HG03439 (cell line): ENCODE measurements at regions not wholly inside any gene's neighbourhood (a gene's known extent, or its start where the extent isn't known, plus 50 kb on each side); places are given as distances from the start of the nearest gene placed in this dataset.

Experiments
- ATAC-seq: cut with Tn5 transposase; IDR thresholded peaks from one replicate; pipeline ENCODE4 v1.9.1; 2021; ENCODE audit warnings: mild to moderate bottlenecking, moderate library complexity; ENCODE audit not compliant: unreplicated experiment

DNA sequence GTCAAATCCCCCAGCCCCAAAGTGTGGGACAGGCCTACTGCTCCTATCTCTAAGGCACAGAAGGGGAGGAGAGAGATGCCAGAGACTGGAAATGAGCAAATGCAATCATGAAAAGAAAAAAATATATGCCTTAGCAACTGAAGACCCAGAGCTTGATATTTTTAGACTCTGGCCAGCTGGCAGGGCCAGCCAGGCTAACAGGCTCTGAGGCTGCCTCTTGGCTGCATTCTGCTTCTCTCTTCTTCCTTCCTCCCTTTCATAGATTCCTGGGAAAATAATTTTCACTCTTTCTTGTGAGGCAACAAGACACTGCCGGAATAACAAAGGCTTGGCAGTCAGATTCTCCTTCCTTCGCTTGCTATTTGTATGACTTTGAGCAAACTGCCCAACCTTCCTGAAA is 209.1 kb downstream of the RAD51AP2 start:
- ATAC-seq: no peak

DNA sequence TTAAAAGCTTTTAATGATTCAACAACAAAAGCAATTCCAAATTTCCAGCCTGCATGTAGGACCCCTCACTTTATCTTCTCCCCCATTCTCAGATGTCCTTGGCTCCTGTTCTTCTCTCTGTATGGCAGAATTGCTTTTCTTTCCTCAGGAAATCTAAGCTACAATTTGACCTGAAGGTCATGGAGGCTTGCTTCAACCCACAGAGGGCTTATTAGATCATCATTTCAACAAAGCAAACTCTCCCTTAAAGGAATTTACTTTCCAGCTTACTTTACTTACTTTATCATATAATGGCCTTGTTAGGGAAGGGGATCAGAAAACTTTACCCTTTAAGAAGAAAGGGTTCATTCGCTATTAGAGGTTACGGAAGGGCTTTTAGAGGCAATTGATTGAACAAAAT is 211.5 kb downstream of the RAD51AP2 start:
- ATAC-seq: no peak

DNA sequence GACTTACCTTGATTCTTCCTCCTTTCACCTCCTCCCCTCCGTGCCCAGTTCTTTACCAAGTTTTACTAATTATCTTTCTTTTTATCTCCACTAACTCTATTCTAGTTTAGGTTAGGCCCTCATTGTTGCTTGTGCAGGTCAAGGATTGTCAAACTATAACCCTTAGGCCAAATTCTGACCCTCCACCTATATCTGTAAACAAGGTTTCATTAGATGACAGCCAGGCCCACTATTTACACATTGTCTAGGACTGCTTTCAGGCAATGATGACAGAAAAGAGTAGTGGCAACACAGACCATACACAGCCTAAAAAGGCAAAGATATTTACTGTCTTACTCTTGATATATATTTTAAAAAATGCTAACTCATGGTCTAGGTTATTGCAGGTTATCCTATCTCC is 212.0 kb downstream of the RAD51AP2 start:
- ATAC-seq: no peak

DNA sequence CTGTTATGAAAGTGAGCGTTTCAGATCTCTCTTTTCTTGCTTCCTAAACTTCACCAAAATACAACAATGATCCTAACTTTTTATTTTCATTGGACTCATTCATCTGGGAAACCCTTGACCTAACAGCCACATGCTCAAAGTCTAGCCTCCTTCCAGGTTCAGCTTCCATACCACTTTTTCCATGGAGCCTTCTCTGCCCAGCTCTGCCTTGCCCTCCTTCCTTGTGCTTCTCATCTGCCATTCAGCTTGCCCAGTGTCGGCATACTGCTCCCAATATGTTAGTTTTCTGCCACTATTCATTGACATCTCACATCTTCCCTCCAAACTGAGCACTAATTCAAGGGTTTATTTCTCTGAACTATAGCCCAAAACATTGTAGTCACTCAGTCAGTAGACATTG is 214.7 kb downstream of the RAD51AP2 start:
- no peak for ATAC-seq

DNA sequence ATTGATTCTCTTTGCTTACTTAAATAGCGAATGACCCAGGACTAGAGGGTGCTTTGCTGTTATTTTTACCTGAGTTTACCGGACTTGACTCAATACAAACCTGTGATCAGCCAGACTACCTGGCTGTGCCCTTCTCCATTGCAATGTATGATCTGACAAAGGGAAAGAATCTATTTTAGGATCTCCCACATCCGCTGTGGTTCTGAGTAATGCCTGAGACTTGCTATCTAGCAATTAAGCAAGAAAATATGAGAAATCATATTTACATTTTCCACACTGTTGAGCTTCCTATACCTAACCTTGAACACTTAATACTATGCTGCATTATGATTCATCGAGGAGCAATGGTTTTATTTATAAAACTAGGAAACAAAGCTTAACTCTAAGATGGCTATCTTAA is 215.2 kb downstream of the RAD51AP2 start:
- ATAC-seq: no peak

DNA sequence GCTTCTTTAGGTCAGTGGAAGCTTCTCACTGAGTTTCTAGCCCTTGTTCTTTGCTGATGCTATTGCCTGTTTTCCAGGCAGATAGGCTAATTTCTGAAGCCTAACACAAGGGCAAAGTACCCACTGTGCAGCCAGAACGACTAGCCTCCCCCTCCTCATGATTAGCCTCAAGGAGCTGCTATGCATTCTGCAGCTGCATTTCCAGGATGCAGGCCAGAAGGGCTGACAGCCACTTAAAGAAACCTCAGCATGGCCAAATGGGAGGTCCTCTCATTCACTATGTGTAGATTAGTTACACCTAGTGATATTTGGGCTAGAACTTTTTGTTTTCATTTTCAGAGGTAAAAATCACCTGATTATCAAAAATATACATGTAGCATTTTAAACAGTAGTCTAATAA is 216.0 kb downstream of the RAD51AP2 start:
- ATAC-seq: no peak

DNA sequence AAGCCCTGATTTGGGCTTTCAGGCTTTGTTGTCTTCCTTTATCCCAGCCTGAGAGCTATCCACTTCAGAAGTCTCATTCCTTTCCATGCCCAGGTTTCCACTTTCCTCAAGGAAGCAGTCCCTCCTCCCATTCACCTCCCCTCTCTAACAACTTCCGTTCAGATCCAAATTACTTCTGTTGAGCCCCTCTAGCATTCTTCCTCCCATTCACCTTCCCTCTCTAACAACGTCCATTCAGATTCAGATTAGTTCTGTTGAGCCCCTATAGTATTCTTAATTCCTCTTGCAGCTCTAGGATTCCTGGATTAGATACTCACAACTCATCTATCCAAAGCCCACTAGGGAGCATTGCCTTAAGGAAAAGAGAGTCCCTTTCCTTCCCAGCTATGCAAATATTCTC is 216.8 kb downstream of the RAD51AP2 start:
- no peak for ATAC-seq

DNA sequence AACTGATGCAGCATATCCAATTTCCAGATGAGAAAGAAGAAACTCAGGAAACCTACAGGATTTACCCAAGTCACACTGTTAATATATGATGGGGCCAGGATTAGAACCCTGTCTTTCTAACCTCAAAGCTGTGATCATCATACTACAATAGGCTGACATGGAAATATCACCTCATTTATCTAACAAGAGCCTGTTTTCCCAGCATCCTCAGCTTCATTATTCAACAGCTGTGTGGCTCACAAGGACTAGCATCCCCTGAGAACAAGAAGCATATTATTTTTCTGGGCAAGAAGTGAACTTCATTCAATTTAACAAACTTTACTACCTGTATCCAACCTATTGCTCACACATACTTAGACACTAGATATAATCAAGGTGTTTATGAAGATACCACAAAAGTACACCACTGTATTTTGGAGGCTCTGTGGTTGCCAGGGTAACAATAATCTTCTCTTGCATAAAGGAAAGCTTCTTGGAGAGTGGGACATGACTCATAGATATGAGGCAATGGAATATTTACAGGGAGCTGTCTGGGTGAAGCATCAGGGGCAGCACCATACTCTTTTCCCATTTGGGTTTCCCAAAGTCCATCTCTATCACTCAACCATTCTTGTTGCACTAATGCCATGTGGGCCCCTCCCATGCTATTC is 218.2 kb downstream of the RAD51AP2 start:
- ATAC-seq: no peak

DNA sequence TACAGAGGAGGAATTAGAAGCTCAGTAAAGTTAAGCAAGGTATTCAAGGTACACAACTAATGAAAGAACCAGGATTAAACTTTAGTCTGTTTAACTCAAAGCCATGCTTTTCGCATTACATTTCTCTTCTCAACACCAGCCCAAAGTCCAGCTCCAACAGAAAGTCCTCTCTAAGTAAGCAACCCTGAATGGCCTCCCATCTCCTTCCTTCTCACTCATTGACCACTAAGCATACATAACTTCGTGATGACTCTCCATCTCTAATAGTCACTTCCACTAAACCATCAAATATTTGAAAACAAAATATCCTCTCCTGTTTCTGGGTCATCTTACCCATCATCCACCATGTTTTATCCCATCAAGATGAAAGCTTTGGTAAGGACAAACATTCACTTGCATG is 219.8 kb downstream of the RAD51AP2 start:
- ATAC-seq: no peak

DNA sequence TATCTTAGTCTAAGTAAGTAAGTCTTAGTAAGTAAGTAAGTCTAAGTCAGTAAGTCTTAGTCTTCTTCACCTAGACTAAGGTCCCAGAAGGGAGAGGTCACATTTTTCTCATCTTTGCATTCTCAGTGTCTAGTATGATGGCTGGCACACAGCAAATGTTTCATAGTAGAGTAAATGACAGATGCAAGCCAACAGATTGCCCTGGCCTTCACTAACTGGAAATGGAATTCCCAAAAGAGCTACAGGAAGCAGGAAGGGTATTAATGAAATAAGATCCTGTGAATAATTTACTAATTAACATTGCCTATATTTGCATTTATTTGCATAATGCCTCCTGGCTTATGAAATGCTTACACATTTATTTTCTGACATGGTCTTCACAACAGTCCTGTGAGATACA is 221.6 kb downstream of the RAD51AP2 start:
- no peak for ATAC-seq

DNA sequence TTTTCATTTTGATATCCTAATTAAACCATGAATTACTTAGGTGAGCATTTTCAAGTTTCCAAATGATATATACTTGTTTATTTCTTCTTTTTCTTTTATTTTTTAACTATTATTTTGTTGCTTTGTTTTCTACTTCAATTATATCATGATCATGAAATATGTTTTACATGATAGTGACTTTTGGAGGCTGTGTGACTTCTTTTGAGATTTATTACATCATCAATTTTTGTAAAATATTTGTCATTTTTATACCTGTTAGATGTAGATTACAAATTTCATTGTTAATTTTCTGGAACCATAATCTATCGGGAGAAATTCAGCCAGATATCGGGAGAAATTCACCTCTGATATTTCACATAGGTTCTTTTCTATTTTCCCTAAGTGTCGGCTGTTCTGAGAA is 228.6 kb downstream of the RAD51AP2 start:
- ATAC-seq: no peak

DNA sequence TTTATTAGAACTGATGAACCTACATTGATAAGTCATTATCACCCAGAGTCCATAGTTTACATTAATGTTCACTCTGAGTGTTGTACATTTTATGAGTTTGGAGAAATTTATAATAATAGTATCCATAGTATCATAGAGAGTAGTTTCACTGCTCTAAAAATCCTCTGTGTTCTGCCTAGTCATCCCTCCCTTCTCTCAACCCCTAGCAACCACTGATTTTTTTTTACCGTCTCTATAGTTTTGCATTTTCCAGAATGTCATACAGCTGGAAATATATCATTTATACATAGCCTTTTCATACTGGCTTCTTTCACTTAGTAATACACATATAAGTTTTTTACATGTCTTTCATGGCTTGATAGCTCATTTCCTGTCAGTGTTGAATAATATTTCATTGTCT is 231.1 kb downstream of the RAD51AP2 start:
- no peak for ATAC-seq

DNA sequence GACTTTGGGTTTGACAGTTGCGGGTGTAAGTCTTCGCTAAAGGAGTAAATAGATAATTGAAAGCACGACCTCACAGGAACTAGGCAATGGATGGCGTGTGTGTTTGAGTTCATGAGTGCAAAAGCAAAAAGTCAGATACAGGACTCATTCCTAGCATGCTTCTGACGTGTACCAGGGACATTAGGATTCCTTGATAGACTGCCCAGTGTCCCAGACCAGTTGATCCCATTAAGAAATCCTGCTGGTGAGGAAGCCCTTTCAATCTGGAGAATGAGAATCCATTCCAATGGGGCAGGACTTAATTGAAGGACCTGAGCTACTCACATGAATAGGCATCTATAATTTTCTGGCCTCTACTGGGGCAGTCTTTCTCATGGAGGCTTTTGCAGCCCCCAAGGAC is 235.4 kb downstream of the RAD51AP2 start:
- ATAC-seq: no peak

DNA sequence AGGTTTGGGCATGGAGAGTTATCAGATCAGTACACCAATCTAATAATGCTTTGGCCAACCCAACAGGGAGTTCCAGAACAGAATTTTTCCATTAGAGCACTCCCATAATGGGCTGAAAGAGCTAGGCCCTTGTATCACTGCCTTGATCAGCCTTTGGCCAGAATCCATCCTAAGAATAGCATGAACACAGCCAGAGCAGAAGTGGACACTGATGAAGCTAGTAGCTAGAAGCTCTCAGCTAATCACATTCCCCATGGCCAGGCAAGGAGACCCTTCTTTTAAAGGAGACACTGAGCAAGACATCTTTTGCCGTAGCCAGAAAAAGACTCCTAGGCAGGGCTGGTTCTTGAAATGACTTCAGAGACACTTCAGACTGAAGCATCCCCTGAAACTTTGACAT is 236.0 kb downstream of the RAD51AP2 start:
- ATAC-seq: no peak

DNA sequence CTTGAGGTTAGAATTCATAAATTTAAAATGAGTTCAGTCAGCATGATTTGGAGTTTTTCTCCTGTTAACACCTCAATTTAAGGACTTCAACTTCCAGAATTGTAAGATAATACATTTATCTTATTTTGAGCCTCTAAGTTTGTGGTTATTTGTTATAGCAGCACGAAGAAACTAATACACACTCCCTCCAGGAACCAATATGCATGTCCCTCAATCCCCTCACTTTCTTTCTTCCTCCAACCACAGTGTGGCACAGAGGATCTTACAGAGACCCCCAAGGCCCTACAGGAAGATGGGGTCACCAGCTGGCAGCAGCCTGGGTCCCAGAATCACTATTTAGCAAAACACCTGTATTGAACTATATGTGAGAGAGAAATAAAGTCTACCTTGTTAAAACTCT is 242.0 kb downstream of the RAD51AP2 start:
- no peak for ATAC-seq

DNA sequence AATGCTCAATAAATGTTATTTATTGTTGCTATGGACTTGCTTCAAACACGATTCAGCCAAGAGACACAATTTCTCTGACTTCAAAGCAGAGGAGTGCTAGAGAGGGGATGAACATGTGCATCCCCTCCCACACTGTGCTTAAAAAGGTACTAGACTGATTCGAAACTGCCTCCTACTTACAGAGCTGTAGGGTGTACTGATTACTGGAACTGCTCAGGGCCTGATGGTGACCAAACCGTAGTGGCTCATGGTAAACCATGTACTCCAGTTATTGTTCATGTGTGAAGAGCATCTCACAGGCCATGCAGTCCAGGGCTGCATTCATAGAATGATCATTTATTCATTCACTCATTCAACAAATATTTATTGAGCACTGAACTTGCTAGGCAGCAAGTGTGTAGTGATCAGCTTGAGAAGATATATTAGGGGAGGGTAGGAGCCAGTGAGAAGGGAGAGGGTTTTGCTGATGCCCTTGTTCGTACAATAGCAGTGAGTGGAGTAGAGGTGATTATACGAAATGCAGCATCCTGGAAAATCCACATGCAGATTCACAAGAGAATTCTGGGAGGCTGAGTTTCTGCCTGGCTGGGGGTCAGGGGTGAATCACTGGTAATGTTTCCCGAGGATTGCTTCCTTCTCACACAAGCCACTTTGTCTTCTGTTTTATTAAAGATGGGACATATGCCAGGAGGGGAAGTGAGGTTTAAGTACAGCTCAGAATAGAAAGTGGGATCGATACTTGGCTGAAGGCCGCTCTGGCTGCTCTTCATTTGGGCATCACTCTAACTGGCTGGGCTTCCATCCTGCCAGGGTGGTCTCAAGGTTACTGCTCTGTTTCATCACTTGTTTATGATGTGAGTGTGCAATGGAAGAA is 245.4 kb downstream of the RAD51AP2 start:
- peak; percentile 59 for ATAC-seq

DNA sequence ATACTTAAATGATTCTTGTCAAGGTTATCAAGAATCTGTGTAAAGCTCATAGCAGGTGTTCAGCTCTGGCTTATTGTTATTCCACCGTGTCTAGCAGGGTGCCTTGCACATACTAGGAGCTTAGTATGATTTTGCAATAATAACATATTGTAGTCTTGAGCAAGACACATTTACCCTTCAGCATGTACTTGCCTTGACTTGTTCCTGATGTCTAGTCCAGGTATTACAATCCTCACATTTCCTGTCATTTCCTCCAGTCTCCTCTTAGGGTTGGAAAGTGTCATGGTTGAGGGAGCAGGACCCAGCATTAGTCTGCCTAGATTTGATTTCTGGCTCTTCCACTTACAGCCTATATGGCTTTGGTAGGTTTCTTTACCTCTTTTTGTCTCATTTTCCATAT is 246.1 kb downstream of the RAD51AP2 start:
- no peak for ATAC-seq

DNA sequence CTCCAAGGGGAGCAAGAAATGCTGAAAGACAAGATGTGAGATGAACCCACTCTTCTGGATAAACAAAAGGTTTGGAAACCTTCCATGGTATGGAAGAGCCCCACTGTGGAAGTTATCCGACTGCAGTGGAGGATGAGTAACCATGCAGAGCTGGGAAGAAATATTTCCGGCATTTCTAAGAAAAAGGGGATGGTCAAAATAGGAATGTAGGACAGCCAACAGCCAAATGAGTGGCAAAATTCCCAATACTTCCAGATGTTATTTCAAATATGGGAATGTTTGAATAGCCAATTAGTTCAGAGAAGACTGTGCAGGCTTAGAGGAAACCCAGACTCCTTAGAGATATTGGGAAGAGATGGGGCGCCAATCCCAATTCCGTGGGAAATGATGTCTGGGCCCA is 246.8 kb downstream of the RAD51AP2 start:
- ATAC-seq: no peak

DNA sequence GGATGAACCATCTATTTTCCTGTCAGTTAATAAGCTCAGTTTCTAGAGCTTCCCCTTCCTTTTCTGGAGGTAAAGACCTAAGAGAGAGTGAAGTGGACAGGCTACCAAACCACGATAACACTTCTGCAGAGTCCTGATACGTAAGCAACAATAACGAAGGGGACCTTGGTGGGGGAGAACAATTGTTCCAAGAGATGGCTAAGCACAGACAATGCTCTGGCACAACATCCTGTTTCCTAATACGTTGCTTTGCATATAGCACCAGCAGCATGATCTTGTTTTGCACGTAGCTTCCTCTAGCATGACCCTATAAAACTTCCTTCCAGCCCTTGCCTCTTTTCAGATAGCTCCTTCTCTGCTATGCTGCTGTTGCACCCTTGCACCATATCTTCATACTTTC is 247.3 kb downstream of the RAD51AP2 start:
- no peak for ATAC-seq

DNA sequence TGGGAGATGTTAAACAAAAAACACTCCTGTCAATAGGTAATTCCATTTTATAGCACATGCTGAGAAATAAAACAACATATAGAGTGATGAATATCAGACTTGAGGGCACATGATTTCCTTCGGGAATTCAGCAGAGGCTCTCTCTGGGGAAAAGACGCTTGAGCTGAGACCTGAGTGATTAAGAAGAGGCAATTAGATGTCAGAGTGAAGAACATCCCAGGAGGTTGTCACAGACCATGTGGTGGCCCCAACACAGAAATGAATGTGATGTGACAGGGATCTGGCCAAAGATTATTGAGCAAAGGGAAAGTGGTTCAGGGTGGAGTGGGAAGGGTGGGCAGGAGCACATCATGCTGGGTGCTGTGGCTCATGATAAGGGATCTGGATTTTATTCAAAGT is 254.7 kb downstream of the RAD51AP2 start:
- no peak for ATAC-seq

DNA sequence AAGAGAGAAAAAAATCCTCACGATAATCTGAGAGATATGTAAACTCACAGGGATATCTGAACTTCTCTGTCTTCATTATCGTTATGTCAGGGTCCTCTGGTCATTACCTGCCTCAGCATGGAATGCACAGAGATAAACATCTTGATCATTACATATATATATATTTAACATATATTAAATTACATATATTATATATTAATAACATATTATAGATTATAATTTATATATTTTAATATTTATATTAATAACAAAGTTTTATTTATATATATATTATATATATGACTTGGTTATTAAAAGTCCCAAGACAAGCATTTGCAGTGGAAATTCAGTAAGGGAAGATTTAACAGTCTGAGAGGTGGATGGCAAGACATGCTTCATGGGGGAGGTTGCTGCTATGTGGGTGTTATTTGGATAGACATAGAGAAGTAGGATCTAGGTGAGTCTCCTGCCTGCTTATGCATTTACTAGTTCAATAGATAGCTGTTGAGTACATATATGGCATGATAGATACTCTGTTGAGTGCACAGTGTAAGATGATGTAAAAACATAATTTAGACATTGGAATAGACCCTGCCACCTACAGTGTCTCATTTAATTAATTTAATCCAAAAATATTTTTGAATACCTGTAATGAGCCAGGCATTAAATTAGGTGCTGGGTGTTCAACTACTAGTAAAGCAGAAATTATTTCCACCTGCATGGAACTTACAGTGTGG is 255.2 kb downstream of the RAD51AP2 start:
- no peak for ATAC-seq

DNA sequence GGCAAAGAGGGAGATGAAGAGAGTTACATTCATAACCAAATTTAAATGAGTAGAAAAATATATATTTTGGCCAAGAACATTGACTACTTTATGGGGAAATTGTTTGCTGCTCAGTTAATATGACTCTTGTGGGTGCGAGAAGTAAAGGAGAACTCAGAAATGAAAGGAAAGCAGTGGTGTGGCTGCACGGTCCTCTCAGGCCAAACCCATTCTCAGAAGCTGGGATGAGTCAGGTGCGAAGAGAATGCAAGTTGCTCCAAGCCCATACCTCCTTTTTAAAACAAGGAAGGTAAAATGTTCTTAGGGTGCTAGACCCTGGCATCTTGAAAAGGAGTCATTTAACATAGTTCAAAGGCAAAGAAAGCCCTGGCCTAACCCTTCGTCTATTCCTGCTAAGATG is 258.6 kb downstream of the RAD51AP2 start:
- no peak for ATAC-seq
